ENCODE measurements at regions not wholly inside any gene's neighbourhood (a gene's known extent, or its start where the extent isn't known, plus 50 kb on each side); places are given as distances from the start of the nearest gene placed in this dataset.

DNA sequence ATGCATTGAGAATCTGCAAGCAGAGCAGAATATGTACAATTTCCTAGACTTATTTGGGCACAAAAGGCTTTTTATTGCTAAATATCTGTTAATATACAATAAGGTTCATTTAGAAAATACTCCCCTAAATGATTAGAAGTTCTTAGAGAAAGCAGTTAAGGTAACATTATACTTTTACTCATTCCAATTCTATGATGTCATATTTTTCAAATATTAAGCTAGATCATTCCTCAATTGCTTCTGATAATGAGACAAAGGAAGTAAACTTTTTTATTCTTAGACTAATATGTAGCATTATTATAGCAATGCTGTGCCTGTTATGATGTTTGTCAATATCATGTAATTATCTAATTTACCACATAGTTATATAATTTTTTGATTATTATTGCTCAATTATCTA lies 447.0 kb downstream of the SLC16A7 start:
- no peak for DNase-seq (ENCODE audit: low spot score)

DNA sequence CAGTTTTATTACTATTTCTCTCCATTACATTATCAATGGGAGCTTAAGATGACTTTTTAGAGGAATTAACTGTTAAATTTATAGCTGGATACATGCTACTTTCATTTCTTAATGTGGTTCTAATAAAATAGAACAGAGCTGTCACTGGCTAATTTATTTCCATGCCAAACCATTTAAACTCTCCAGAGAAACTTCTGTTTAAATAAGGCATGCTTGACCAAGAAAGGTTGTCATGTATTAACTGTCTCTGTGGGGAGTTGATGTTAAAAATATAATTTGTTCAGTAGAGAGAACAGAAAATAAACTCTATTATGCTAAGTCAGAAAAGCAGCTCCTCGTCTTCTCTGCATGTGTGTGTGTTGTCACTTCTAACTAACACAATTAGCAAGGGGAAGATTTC lies 447.4 kb downstream of the SLC16A7 start:
- DNase-seq (ENCODE audit: low spot score) = no peak

DNA sequence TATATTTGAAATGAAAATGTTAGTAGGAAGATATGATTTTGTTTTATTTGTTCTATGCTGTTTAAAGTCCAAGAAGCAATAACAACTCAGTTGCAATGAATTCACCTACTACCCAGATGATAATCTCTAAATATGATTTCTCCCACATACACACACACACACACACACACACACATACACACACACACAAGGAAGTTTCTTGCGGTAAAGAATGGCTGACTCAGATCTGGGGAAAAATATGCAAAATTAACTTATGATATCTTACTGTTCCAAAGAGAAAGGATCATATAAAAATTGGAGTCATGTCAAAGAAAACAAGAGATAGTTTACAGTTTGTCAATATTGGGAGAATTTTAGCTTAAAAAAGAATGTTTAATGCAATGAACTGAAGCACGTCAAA lies 456.7 kb downstream of the SLC16A7 start:
- DNase-seq (ENCODE audit: low spot score) = no peak

DNA sequence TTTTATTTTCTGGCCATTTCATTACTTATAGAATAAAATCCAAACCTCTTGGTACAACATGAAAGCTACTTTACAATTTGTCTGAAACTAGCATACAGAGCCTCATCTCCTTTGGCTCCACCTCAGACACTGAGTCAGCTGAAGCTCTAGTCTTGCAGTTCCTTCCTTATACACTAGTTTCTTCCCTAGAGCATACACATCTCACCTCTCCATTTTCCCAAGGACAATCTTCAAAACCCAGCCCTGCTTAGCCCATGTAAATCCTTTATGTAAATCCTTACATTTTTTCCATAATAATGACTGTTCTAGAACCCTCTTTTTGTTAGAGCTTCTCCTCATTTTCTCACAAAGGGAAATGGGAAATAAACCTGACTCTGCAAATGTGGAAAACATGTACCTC lies 463.4 kb downstream of the SLC16A7 start:
- no peak for DNase-seq (ENCODE audit: low spot score)

- DNase-seq (ENCODE audit: low spot score) = no peak
Measured at GRCh38 chr12:60066655-60067054, 470.8 kb downstream of the SLC16A7 start.

DNA sequence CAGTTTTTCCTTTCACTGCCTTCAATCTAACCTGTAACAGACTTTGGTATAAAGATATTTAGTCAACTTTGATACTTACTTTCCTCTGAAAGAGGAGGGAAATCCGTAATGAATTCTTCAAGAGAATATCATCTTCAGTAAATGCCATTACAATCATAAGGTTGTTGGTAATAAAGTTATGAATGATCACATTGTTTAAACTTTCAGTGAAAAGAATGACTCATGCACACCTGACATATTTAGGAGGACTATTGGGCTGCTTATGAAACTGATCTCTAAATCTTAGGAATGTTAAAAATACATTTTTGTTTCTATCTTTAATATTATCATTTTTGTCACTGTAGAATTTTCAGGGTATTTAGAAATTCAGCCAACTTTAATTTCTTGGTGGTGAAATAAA lies 474.7 kb downstream of the SLC16A7 start:
- no peak for DNase-seq (ENCODE audit: low spot score)

DNA sequence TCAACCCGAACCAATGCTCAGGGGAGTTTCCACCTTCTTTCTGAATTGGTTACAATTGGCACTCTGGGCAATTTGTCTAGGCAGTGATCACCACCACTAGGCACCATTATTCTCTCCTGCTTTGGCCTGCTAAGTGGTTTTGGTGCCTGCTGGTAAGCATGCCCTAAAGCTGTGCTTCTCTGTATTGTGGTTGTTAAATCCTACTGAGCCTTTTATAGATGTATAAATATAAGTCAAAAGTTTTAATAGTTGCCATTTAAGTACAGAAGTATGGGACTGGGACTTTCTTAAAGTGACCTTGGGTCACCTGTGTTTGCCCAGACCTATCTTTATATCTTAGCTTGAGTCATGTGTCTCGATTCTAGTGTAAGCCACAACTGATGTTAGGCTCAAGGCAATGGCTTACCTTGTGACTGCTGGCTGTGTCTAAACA lies 475.9 kb downstream of the SLC16A7 start:
- DNase-seq (ENCODE audit: low spot score) = no peak

DNA sequence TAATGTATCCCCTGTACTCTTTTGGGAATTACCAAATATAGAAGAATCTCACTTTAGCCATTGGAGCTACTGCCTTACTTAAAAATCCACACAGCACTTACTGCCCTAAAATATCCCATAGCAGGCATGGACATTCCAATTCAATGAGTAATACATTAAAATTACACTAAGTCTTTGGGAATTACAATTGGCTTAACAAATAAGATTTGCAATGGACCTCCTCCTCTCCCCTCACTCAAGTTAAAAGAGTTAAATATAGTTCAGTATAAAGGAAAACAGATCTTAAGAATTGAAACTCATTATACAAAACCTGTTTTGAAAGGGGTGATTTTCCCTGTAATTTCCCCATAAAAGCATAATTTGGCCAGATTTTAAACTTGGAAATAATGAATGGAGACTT lies 477.1 kb downstream of the SLC16A7 start:
- DNase-seq (ENCODE audit: low spot score) = no peak

- DNase-seq (ENCODE audit: low spot score) = no peak
Measured at GRCh38 chr12:60075091-60075490, 479.3 kb downstream of the SLC16A7 start.

DNA sequence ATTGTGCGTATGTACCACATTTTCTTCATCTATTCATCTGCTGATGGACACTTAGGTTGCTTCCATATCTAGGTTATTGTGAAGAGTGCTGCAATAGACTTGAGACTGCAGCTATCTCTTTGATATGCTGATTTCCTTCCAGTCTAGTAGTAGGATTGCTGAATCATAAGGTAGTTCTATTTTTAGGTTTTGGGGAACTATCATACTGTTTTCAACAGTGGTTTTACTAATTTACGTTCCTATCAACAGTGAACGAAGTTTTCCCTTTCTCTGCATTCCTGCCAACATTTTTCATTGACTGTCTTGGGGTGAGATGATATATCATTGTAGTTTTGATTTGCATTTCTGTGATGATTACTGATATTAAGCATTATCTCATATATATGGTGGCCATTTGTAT lies 482.2 kb downstream of the SLC16A7 start:
- no peak for DNase-seq (ENCODE audit: low spot score)

DNA sequence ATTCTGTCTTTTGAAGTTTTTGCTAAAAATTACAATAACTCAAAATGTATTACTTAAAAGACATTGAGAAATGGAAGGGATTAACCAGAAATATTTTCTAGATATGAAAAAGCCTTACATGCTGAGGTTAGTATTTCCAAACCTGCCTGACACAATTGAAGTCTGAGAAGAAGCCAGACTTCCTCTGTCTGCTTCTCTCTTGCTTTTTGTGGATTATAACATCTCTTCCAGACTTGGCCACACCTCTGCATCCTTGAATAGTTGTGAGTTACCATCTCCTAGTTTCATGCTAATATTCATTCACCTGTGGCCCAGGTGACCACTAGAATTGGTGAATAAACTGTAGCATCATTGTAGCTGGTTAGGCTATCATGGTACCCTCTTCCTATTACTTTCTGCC lies 497.6 kb downstream of the SLC16A7 start:
- no peak for DNase-seq (ENCODE audit: low spot score)

DNA sequence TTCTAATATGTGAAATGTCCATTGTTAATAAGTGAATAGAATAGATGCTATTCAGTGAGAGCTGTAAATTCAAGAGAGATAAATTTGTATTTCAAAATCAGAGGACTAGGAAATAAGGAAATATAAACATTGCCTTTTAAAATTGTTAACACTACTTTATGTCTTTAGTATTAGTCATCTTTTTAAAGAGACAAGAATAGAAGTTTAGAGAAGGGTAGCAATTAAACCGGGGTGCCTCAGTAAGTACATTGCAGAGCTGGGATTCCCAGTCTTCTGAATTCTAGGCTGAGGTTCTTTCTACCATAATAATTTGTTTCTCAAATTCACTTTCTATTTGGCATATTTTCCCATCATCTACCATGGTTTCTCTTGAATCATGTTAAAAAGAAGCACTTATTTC lies 498.6 kb downstream of the SLC16A7 start:
- DNase-seq (ENCODE audit: low spot score) = no peak

DNA sequence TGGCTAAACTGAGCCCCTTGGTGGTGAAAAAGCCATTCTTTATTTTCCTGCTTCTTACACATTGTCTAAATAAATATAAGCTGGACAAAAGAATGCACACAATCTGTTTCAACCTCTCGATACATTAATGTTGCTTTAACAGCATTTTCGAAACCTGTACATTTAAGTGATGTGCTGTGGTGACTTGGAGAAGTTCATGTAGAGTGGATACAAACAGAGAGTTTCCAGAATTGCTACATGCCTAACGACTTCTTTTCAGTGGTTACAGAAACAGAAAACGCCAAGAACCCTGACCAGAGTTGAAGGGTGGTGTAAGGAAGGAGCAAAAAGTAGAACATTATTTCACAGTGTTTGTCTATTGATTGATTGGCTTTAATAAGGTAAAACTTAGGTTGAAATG lies 500.9 kb downstream of the SLC16A7 start:
- no peak for DNase-seq (ENCODE audit: low spot score)

GRCh38 chr12:60100160-60100559 lies 504.3 kb downstream of the SLC16A7 start:
- no peak for DNase-seq (ENCODE audit: low spot score)

GRCh38 chr12:60100852-60101251 lies 505.0 kb downstream of the SLC16A7 start:
- DNase-seq (ENCODE audit: low spot score) = no peak

GRCh38 chr12:60101715-60102114 lies 505.9 kb downstream of the SLC16A7 start:
- no peak for DNase-seq (ENCODE audit: low spot score)

DNA sequence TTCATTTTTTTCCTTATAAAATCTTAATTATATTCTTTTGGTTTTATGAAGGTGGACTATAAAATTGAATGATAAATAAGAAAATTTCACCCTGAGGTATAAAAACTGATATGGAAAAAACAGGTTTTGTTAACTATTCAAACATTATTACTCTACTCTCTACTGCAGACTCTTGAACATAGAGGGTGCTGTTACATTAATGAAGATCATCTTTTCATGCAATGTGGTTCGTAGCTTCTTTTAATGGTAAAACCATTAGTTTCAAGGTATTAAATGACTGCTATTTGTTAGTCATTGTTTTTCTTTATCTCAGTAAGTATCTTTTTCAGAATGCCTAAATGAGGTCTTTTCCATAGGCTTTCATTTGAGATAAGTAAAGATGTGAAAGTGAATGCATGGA lies 510.4 kb downstream of the SLC16A7 start:
- no peak for DNase-seq (ENCODE audit: low spot score)

- DNase-seq (ENCODE audit: low spot score) = no peak
Measured at GRCh38 chr12:60107992-60108391, 512.2 kb downstream of the SLC16A7 start.

- DNase-seq (ENCODE audit: low spot score) = no peak
Measured at GRCh38 chr12:60112063-60112462, 516.2 kb downstream of the SLC16A7 start.

- DNase-seq (ENCODE audit: low spot score) = no peak
Measured at GRCh38 chr12:60112763-60113162, 516.9 kb downstream of the SLC16A7 start.

DNA sequence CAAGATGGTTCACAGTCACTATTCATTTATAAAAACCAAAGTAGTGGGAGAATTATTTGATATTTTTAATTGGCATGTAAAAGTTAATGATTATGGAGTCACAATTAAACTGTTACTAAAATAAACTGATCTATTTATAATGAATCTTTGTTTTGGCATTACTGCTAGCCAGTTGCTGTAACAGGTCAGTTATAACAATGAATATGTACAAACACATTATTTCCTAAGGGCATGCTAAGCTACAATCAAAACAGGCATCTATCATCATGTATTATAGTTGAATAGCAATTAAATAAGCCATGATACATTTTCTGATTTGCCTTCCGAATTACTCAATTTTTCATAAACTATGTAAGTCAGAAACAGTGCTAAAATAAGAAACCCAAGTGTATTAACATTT lies 518.3 kb downstream of the SLC16A7 start:
- no peak for DNase-seq (ENCODE audit: low spot score)

DNA sequence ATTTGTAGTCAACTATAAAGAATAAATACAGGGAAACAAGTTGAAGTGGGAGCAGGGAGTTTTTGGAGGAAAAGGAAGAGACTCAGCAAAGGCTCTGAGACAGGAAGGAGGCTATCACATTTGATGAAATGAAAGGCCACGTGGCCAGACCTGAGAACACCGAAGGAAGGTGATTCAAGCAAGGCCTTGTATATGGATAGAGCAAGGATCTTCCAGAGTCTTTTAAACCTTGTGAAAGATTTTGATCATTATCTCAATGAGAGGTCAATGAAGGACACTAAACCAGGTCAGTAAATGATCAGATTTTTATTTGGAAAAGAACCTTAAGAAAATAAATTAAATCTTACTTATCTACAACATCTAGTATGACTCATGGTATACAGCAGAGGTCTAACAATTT lies 523.5 kb downstream of the SLC16A7 start:
- no peak for DNase-seq (ENCODE audit: low spot score)

DNA sequence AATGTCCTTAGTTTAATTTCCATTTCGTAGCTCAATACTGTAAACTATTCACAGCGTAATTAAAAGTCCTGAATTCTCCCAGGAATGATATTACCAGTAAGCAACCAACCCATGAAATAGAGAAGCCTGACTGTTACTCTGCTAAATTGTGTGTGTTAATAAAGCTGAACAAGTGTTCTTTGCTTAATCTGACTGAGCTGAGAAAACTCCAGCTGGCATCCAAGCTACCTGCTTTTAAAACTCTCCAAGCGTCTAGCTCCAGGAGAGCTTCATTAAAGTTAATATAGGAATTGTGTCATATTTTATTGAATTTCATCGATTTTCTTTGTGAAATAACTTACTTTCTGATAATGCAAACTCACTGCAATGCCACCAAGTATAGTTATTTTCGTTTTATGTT lies 524.4 kb downstream of the SLC16A7 start:
- no peak for DNase-seq (ENCODE audit: low spot score)

DNA sequence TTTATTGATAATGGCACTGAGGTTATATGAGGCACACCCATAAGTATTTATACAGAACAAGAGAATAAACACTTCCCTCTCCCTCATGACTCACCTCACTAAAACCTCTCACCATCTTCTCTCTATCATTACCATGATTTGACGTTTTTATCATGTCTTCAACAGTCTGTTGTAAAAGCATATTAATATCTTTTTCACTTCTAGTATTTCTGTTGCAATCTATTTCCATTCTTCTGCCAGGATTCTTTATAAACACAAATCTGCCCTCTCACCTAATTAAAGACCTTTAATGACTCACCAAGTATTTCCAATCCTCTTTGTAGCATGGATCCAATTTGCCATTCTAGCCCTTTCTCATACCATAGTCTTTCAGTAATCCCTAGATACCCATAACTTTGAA lies 527.7 kb downstream of the SLC16A7 start:
- no peak for DNase-seq (ENCODE audit: low spot score)

DNA sequence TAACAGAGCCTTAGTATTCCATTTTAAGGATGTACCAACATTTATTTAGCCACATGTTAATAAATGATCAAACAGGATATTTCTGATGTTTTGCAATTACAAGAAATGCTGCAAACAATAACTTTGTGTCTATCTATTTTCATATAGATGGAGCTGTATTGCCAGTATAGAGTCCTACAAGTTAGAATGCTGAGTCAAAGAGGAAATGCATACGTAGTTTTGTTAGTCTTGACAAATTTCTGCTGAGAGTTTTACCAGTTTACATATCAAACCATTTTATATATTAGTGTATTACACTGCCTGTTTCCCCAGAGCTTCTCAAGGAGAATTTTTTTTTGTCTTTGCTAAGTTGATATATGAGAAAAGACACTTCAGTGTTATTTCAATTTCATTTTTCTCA lies 541.7 kb downstream of the SLC16A7 start:
- DNase-seq (ENCODE audit: low spot score) = no peak
